ENCODE measurements at regions not wholly inside any gene's neighbourhood (a gene's known extent, or its start where the extent isn't known, plus 50 kb on each side); places are given as distances from the start of the nearest gene placed in this dataset.

DNA sequence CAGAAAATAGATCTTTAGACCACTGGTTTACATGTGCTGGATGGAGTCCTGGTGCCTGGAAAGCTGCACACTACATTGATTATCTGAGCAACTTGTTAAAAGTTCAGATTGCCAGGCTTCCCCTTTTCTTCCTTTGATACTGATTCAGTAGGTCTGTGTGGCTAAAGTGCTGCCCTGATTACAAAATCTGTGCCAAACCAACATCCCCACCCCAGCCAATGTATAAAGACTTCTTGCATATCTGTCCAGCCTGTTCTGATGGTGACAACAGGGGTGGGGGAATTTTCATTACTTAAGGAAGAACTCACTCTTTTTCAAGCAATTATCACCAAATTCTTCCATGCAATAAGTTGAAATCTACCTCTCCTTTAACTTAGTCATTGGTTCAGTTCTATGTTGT lies 135.5 kb downstream of the TNFSF18 start:
- TF ChIP-seq, protein P1, sequence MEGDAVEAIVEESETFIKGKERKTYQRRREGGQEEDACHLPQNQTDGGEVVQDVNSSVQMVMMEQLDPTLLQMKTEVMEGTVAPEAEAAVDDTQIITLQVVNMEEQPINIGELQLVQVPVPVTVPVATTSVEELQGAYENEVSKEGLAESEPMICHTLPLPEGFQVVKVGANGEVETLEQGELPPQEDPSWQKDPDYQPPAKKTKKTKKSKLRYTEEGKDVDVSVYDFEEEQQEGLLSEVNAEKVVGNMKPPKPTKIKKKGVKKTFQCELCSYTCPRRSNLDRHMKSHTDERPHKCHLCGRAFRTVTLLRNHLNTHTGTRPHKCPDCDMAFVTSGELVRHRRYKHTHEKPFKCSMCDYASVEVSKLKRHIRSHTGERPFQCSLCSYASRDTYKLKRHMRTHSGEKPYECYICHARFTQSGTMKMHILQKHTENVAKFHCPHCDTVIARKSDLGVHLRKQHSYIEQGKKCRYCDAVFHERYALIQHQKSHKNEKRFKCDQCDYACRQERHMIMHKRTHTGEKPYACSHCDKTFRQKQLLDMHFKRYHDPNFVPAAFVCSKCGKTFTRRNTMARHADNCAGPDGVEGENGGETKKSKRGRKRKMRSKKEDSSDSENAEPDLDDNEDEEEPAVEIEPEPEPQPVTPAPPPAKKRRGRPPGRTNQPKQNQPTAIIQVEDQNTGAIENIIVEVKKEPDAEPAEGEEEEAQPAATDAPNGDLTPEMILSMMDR (IDR thresholded peaks at IDR 0.05): no peak
- TF ChIP-seq POLR2A (IDR thresholded peaks at IDR 0.05): no peak

All from adrenal gland (tissue), 5 donors.